Right renal pelvis (tissue), 4 donors: ENCODE measurements at regions not wholly inside any gene's neighbourhood (a gene's known extent, or its start where the extent isn't known, plus 50 kb on each side); places are given as distances from the start of the nearest gene placed in this dataset.

Experiments
- DNase-seq, 4 donors: peaks; one replicate each; pipeline ENCODE4 v3.0.0-alpha.2; 2013; ENCODE audit warnings: low read depth in 4 of 4, low spot score in 3 of 4, missing footprints in 1 of 4

- no peak for DNase-seq
These were observed 962.2 kb downstream of the ADGRL2 start for GRCh38 chr1:82762829-82763532.

DNA sequence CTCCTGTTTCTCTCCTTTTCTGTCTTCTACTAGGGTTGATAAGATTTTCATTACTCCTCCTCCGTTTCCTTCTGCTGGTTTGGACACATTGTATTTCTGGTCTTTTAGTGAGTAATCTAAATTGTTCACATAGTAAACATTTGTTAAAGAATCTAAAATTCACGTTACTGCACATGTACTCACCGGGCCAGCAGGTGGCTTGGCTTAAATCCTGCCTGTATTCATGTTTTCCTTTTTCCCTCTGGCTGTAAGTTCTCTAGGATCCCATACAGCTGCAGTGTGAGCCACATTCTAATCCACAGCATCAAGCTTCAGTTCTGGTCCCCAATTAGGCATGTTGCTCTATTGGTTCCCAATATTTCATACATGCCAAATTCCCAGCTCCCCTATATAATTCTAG lies 958.3 kb downstream of the ADGRL2 start:
- DNase-seq = no peak

DNA sequence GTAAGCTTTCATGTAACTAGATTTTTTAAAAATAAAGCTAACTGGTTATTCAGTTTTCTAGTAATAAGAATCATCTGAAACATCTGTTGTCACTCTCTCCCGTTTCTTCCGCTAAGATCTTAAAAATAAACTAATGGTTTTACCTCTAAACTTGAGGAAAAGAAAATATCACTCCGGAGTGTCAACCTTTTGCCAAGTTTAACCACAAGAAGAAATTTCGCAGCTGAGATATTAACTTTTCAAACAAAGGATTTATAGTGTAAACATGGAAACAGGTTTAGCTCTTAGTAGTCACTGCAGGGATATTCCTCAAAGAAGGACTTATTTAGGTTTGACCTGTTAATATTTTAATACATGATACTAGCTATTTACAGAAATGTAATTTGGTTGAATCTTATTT lies 954.9 kb downstream of the ADGRL2 start:
- DNase-seq = no peak

GRCh38 chr1:82755191-82755590 lies 954.5 kb downstream of the ADGRL2 start:
- DNase-seq = no peak

GRCh38 chr1:82752046-82752445 lies 951.3 kb downstream of the ADGRL2 start:
- no peak for DNase-seq

GRCh38 chr1:82733645-82734044 lies 932.9 kb downstream of the ADGRL2 start:
- no peak for DNase-seq

DNA sequence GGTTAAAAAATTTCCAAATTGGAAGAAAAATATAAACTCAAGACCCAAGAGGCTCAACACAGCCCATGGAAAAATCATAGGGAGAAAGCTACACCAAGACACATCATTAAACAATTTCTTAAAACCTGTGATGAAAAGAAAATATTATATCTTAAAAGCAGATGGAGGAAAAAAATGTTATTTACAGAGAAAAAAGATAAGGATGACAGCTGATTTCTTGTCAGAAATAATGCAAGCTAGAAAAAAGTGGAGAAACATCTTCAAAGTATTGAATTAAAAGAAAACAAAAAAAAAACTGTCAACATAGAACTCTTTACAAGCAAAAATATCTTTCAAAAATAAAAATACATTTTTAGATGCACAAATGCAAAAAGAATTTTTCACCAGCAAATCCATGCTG lies 930.5 kb downstream of the ADGRL2 start:
- DNase-seq = no peak

DNA sequence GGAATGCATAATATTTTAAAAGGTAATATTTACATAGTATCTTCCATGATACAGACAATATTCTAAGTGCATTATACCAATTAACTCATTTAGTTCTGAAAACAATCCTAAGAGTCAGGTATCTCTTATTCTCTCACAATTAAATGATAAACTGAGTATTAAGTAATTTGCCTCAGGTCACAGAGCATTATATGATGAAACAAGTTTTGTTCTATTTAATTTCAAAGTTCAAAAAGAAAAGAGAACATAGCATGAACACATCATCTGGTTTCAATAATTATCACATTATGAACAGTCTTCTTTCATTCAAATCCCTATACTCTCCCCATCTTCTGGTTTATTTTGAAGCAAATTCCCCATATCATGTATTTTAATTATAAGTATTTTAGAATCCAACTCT lies 927.5 kb downstream of the ADGRL2 start:
- no peak for DNase-seq

DNA sequence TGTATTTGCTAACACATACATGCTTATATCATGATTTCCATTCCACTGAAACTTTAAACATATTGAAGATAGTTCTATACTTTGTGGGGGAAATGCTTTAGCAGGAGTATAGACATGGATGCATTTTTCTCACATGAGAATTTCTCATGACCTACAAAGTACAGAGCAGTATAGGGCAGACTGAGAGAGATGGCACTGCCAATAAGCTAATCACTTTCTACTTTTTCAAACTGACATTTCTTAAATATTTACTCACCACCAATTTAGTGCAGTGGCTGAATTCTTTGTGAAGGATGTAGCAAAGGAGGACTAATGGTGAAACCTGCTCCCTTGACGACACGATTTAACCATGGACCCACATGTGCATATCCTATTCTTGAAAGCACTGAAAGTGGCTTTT lies 923.5 kb downstream of the ADGRL2 start:
- no peak for DNase-seq

- no peak for DNase-seq
These were observed 921.9 kb downstream of the ADGRL2 start for GRCh38 chr1:82722608-82723007.

GRCh38 chr1:82721702-82722101 lies 921.0 kb downstream of the ADGRL2 start:
- no peak for DNase-seq

GRCh38 chr1:82718719-82719419 lies 918.1 kb downstream of the ADGRL2 start:
- DNase-seq = no peak

DNA sequence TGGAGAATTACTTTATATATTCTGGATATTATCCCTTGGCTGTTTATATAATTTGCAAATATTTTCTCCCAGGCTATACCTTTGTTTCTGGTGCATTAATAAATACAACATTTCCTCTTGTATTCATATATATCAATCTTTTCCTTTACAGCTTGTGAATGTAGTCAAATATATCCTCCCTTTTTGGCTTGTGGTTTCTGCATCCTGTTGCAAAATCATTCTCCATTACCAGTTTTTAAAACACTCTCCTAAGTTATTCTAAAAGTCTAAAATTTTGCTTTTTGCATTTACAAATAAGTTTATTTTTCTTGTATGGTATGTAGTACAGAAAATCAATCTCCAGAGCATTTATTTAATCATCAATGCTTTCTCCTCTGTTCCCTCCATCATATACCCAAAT lies 909.4 kb downstream of the ADGRL2 start:
- DNase-seq = no peak

GRCh38 chr1:82707681-82708080 lies 906.9 kb downstream of the ADGRL2 start:
- no peak for DNase-seq

GRCh38 chr1:82706741-82707140 lies 906.0 kb downstream of the ADGRL2 start:
- no peak for DNase-seq

DNA sequence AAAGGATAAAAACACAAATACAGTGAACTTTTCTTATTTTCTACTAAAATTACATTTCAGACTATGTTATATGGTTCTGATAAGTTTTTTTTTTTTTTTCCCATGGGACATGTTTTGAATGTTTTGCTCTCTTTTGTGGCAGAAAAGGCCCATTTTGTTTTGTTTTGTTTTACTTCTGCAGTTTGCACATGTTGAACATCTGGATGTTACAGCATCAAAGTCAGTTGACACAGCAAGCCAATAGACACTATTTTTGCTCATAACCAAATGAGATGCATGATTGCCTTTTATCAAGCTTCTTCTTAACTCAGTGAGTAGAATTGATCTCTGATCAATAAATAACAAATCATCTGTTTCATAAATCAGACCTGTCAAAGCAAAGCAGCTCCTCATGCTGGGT lies 904.2 kb downstream of the ADGRL2 start:
- no peak for DNase-seq

GRCh38 chr1:82704393-82704792 lies 903.7 kb downstream of the ADGRL2 start:
- peak in 2 of 4 donors; percentile 16 to 17 for DNase-seq

- DNase-seq = no peak
These were observed 903.2 kb downstream of the ADGRL2 start for GRCh38 chr1:82703951-82704350.

DNA sequence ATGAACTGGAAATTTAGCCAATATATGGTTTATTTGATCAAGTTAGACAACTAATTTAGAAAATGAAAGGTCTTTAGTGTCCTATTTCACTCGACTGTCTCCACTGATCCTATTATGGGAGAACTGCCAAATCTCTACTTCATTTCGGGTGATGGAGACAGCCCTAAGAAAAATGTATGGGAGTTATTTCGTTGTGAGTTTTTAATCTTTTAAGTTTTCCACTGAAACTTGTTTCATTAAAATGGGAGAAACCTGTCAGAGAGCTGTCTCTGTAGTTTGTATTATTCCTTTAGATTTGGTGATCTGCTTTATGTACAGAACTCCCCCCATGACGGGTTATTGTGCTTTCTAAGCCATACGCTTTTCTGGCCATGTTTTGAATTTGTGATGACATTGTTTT lies 899.7 kb downstream of the ADGRL2 start:
- DNase-seq = no peak

GRCh38 chr1:82697965-82698364 lies 897.2 kb downstream of the ADGRL2 start:
- DNase-seq = no peak

DNA sequence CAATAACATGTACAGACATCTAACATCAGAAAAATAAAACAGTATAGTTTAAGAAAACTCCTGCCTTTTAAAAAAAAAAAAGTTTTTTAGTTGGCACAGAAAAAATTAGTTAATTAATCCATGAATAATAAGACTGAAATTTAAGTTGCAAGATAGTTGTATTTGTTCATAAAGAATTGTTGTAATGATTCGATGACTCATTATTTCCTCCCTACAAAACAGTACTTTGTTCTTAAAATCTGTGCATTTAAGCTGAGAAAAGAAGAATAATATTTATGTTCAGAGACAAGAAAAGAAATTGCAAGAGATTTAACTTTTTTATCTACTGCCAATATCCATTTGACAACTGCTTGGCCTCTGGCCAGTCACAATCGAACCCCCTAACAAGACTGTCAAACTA lies 894.7 kb downstream of the ADGRL2 start:
- DNase-seq = no peak

GRCh38 chr1:82690411-82690810 lies 889.7 kb downstream of the ADGRL2 start:
- no peak for DNase-seq
